ENCODE measurements at regions not wholly inside any gene's neighbourhood (a gene's known extent, or its start where the extent isn't known, plus 50 kb on each side); places are given as distances from the start of the nearest gene placed in this dataset.

DNA sequence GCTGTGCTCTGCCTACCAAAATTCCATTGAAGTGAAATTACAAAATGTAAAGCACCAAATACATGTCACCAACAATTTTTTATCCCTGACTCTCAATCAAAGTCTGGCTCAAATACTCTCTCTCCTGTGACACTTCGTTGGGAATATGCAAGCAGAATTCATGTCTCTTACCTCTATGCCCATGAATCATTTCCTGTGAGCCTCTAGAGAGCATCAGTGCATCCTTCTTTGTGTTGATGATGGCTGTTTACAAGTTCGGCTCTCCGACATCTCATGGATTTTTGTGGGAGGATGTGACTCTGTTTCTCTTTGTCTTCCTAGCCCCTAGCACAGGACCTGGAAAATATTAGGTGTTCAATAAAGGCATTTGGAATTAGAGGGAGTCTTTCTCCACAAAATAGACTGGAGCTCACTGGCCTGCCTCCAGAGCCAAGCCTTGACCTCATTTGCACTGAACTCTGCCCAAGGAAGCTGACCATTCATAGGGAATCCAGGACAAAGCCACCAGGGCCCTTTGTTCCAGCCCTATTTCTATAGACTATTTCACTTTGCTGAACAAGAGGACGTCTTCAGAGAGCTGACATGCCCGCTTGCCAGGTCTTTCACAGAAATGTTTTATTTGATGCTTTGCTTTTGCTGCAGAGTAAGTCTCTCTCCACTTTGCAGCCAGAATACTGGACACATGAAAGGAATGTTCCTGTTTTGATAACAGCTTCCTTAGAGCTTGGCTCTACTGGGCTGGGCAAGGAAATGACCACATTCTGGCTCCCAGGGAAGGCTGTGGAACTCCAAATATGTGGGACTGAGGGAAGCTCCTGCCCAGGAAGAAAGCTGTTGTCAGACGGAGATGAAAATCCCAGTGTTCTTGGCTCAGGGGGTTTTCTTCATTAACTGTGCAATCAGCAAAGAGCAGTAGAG is 194.5 kb upstream of the CDYL start:
- Histone ChIP-seq H3K36me3 (ENCODE audit: control insufficient read depth, insufficient read depth, low read length) (no peaks in the 10 kb centered on the region), H3K9me3 (ENCODE audit: control insufficient read depth, low read length) (no peaks in the 10 kb centered on the region), H3K4me1 (ENCODE audit: control insufficient read depth, insufficient read depth, low read length) (no peaks in the 10 kb centered on the region), H3K27me3 (ENCODE audit: control insufficient read depth, insufficient read depth, low read length, poor library complexity, severe bottlenecking) (no peaks in the 10 kb centered on the region), H3K4me3 (ENCODE audit: insufficient read depth, low read depth, low read length) (no peak overlapping the region), H3K27ac (ENCODE audit: insufficient read depth, low read depth, low read length, poor library complexity, severe bottlenecking) (no peak overlapping the region)
- WGBS, 2 experiments, result 83 to 90% methylated on average over 6 of the region's 6 CpGs

GRCh38 chr6:4580361-4580760 is 195.8 kb upstream of the CDYL start:
- H3K36me3 ChIP-seq (ENCODE audit: control insufficient read depth, insufficient read depth, low read length), result no peaks in the 10 kb centered on the region
- 93 to 94% methylated on average over 1 of the region's 1 CpG for WGBS, 2 experiments
- H3K27me3 ChIP-seq (ENCODE audit: control insufficient read depth, insufficient read depth, low read length, poor library complexity, severe bottlenecking), result no peaks in the 10 kb centered on the region
- H3K4me3 ChIP-seq (ENCODE audit: insufficient read depth, low read depth, low read length), result no peak overlapping the region
- H3K27ac ChIP-seq (ENCODE audit: insufficient read depth, low read depth, low read length, poor library complexity, severe bottlenecking), result no peak overlapping the region
- no peaks in the 10 kb centered on the region for H3K9me3 ChIP-seq (ENCODE audit: control insufficient read depth, low read length)
- no peaks in the 10 kb centered on the region for H3K4me1 ChIP-seq (ENCODE audit: control insufficient read depth, insufficient read depth, low read length)

DNA sequence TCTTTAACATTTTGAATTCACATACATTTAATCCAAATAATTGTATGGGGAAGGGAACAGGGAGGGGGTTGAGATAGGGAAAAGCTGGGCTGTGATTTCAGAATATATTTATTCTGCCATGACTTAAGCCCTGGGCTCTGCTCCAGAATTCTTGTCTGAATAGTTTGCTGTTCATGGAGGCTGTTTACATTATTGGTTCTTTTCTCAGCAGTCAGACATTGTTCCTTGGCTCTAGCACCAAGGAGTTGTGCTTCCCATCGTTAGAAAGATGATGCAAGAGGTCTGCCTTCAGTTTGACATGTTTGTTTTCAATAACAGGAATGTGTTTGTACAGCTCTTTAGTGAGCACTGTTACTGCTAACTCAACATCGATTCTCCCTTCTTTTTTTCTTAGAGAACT is 198.8 kb upstream of the CDYL start:
- Histone ChIP-seq H3K4me1 (ENCODE audit: control insufficient read depth, insufficient read depth, low read length) (no peaks in the 10 kb centered on the region), H3K27ac (ENCODE audit: insufficient read depth, low read depth, low read length, poor library complexity, severe bottlenecking) (no peak overlapping the region), H3K4me3 (ENCODE audit: insufficient read depth, low read depth, low read length) (no peak overlapping the region), H3K9me3 (ENCODE audit: control insufficient read depth, low read length) (no peaks in the 10 kb centered on the region), H3K27me3 (ENCODE audit: control insufficient read depth, insufficient read depth, low read length, poor library complexity, severe bottlenecking) (no peaks in the 10 kb centered on the region), H3K36me3 (ENCODE audit: control insufficient read depth, insufficient read depth, low read length) (no peaks in the 10 kb centered on the region)
- WGBS, 2 experiments, result 87 to 96% methylated on average over 2 of the region's 2 CpGs

DNA sequence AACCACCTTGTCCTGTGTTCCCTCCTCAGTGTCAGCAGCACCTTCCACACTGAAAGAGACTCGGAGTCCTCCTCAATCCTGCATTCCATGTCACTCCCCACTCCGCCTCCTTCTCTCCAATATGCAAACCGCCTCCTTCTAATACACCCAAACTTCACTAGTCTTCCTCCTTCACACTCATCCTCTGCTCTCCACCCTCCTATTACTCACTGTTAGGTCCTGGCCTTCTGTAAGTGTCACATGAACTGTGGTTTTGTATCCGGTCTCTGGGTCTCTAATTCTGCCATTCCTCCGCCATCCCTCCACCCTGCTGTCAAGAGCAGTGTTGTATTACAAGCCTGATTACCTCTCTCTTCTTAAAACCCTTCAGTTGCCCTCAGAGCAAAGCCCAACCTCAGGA is 200.5 kb upstream of the CDYL start:
- no peaks in the 10 kb centered on the region for H3K27me3 ChIP-seq (ENCODE audit: control insufficient read depth, insufficient read depth, low read length, poor library complexity, severe bottlenecking)

DNA sequence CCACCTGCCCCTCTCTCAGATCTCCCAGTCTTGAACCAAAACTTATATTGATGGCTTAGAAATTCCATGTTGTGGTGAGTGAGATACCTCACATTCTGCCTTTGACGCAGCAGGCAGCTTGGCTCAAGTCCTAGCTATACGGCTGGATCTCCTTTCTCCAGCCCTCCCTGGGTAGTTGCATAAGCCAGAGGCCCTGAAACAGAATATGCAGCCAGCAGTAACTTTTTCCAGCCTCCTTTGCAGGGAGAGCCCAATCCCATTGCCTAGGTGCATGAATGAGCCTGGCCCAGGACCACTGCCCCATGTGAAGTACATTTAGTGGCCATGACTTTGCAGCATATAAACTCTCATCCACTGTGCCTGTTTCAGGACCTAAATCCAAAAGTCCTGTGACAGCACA is 202.2 kb upstream of the CDYL start:
- WGBS, 2 experiments, result 82 to 88% methylated on average over 2 of the region's 2 CpGs
- H3K9me3 ChIP-seq (ENCODE audit: control insufficient read depth, low read length), result no peaks in the 10 kb centered on the region
- no peaks in the 10 kb centered on the region for H3K27me3 ChIP-seq (ENCODE audit: control insufficient read depth, insufficient read depth, low read length, poor library complexity, severe bottlenecking)
- H3K4me3 ChIP-seq (ENCODE audit: insufficient read depth, low read depth, low read length), result no peak overlapping the region
- H3K27ac ChIP-seq (ENCODE audit: insufficient read depth, low read depth, low read length, poor library complexity, severe bottlenecking), result no peak overlapping the region
- no peaks in the 10 kb centered on the region for H3K36me3 ChIP-seq (ENCODE audit: control insufficient read depth, insufficient read depth, low read length)
- H3K4me1 ChIP-seq (ENCODE audit: control insufficient read depth, insufficient read depth, low read length), result no peaks in the 10 kb centered on the region

More for the DNA sequence above, 200.5 kb upstream of the CDYL start:
- no peaks in the 10 kb centered on the region for H3K9me3 ChIP-seq (ENCODE audit: control insufficient read depth, low read length)
- 78 to 81% methylated on average over 5 of the region's 5 CpGs for WGBS, 2 experiments
- H3K27ac ChIP-seq (ENCODE audit: insufficient read depth, low read depth, low read length, poor library complexity, severe bottlenecking), result no peak overlapping the region
- no peaks in the 10 kb centered on the region for H3K4me1 ChIP-seq (ENCODE audit: control insufficient read depth, insufficient read depth, low read length)
- H3K4me3 ChIP-seq (ENCODE audit: insufficient read depth, low read depth, low read length), result no peak overlapping the region
- H3K36me3 ChIP-seq (ENCODE audit: control insufficient read depth, insufficient read depth, low read length), result no peaks in the 10 kb centered on the region

GRCh38 chr6:4571011-4571410 is 205.2 kb upstream of the CDYL start:
- no peaks in the 10 kb centered on the region for H3K4me1 ChIP-seq (ENCODE audit: control insufficient read depth, insufficient read depth, low read length)
- no peaks in the 10 kb centered on the region for H3K9me3 ChIP-seq (ENCODE audit: control insufficient read depth, low read length)
- H3K4me3 ChIP-seq (ENCODE audit: insufficient read depth, low read depth, low read length), result no peak overlapping the region
- H3K27ac ChIP-seq (ENCODE audit: insufficient read depth, low read depth, low read length, poor library complexity, severe bottlenecking), result no peak overlapping the region
- 100% methylated on average over 1 of the region's 2 CpGs; no CpG with 5 or more reads in 1 of the 2 experiments for WGBS, 2 experiments
- no peaks in the 10 kb centered on the region for H3K27me3 ChIP-seq (ENCODE audit: control insufficient read depth, insufficient read depth, low read length, poor library complexity, severe bottlenecking)
- no peaks in the 10 kb centered on the region for H3K36me3 ChIP-seq (ENCODE audit: control insufficient read depth, insufficient read depth, low read length)

DNA sequence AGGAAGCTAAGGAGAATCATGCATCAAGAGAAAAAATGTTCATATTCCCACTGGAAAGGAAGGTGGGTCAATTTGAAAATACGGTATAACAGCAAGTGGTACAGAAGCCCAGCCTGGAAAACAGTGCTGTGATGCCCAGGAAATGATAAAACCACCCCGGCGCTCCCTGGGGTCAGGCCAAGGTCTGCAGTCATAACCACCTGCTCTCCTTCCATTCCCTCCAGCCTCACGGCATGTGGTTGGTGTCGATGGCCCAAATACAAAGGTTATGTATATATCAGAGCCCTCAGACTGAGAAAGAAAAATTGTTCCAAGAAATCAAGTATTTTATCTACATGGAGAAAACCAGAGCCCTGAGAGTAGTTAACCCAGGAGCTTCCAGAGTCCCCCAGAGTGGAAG is 208.1 kb upstream of the CDYL start:
- H3K36me3 ChIP-seq (ENCODE audit: control insufficient read depth, insufficient read depth, low read length), result no peaks in the 10 kb centered on the region
- H3K4me3 ChIP-seq (ENCODE audit: insufficient read depth, low read depth, low read length), result no peak overlapping the region
- no peaks in the 10 kb centered on the region for H3K27me3 ChIP-seq (ENCODE audit: control insufficient read depth, insufficient read depth, low read length, poor library complexity, severe bottlenecking)
- WGBS, 2 experiments, result 91 to 94% methylated on average over 4 to 5 of the region's 5 CpGs
- no peak overlapping the region for H3K27ac ChIP-seq (ENCODE audit: insufficient read depth, low read depth, low read length, poor library complexity, severe bottlenecking)
- no peaks in the 10 kb centered on the region for H3K4me1 ChIP-seq (ENCODE audit: control insufficient read depth, insufficient read depth, low read length)
- H3K9me3 ChIP-seq (ENCODE audit: control insufficient read depth, low read length), result no peaks in the 10 kb centered on the region

DNA sequence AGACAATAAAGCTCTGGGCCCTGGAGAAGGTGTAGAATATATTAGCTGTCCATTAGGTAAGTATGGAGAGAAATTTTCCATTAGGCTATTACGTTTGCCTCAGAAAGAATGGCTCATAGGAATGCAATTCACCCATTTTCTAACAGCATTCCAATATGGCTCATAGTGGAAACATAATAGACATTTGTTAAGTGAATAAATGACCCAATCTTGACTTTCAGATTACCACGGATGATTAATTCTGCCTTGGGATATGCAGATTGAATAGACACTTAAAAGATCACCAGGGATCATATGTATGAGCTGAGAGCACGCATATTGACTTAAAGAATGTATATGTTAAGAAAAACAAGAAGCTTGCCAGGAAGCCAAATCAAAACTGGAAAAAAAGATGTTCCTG is 209.1 kb upstream of the CDYL start:
- Histone ChIP-seq H3K27ac (ENCODE audit: insufficient read depth, low read depth, low read length, poor library complexity, severe bottlenecking) (no peak overlapping the region), H3K36me3 (ENCODE audit: control insufficient read depth, insufficient read depth, low read length) (no peaks in the 10 kb centered on the region), H3K4me3 (ENCODE audit: insufficient read depth, low read depth, low read length) (no peak overlapping the region), H3K9me3 (ENCODE audit: control insufficient read depth, low read length) (no peaks in the 10 kb centered on the region), H3K27me3 (ENCODE audit: control insufficient read depth, insufficient read depth, low read length, poor library complexity, severe bottlenecking) (no peaks in the 10 kb centered on the region), H3K4me1 (ENCODE audit: control insufficient read depth, insufficient read depth, low read length) (no peaks in the 10 kb centered on the region)
- 90 to 95% methylated on average over 3 of the region's 3 CpGs for WGBS, 2 experiments

GRCh38 chr6:4565301-4566250 is 210.6 kb upstream of the CDYL start:
- H3K36me3 ChIP-seq (ENCODE audit: control insufficient read depth, insufficient read depth, low read length), result no peaks in the 10 kb centered on the region
- no peak overlapping the region for H3K27ac ChIP-seq (ENCODE audit: insufficient read depth, low read depth, low read length, poor library complexity, severe bottlenecking)
- no peak overlapping the region for H3K4me3 ChIP-seq (ENCODE audit: insufficient read depth, low read depth, low read length)
- 93 to 95% methylated on average over 17 of the region's 17 CpGs for WGBS, 2 experiments
- no peaks in the 10 kb centered on the region for H3K4me1 ChIP-seq (ENCODE audit: control insufficient read depth, insufficient read depth, low read length)
- H3K27me3 ChIP-seq (ENCODE audit: control insufficient read depth, insufficient read depth, low read length, poor library complexity, severe bottlenecking), result no peaks in the 10 kb centered on the region
- no peaks in the 10 kb centered on the region for H3K9me3 ChIP-seq (ENCODE audit: control insufficient read depth, low read length)

DNA sequence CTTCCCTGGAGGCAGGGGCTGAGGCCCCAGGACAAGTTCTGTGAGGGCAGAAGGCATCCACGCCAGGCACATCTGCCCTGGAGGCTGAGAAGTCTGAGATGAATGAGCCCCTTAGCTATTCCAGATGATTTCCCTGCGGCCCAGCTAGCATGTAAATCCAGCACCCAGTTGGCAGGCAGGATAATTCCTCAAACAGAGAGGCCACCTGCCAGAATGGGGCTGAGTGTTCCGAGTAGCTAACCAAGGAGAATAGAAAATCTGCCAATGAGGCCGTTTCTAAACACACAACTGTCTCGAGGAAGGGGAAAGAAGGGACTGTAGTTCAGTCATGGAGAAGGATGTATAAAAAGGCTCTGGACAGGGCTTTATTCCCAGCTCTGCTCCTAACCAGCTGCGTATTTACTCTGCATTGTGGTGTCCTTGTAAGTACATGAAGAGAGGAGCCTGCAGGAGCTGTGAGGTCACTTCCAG is 211.4 kb upstream of the CDYL start:
- no peaks in the 10 kb centered on the region for H3K27me3 ChIP-seq (ENCODE audit: control insufficient read depth, insufficient read depth, low read length, poor library complexity, severe bottlenecking)
- H3K36me3 ChIP-seq (ENCODE audit: control insufficient read depth, insufficient read depth, low read length), result no peaks in the 10 kb centered on the region
- no peaks in the 10 kb centered on the region for H3K4me1 ChIP-seq (ENCODE audit: control insufficient read depth, insufficient read depth, low read length)
- WGBS, 2 experiments, result 87 to 92% methylated on average over 6 of the region's 6 CpGs
- H3K4me3 ChIP-seq (ENCODE audit: insufficient read depth, low read depth, low read length), result no peak overlapping the region
- no peaks in the 10 kb centered on the region for H3K9me3 ChIP-seq (ENCODE audit: control insufficient read depth, low read length)
- H3K27ac ChIP-seq (ENCODE audit: insufficient read depth, low read depth, low read length, poor library complexity, severe bottlenecking), result no peak overlapping the region

All from ectodermal cell (in vitro differentiated cells).